NCI-H2227 (cell line): ENCODE measurements at regions not wholly inside any gene's neighbourhood (a gene's known extent, or its start where the extent isn't known, plus 50 kb on each side); places are given as distances from the start of the nearest gene placed in this dataset.
A peak's percentile ranks its signal among the peaks of the same experiment; 100 is the strongest.
"Not testable (repeated sequence)": the region's sequence is repeated elsewhere in the genome, so short reads cannot be mapped to it uniquely, and the experiment has no call there.

Source experiments
- DNase-seq: peaks from one replicate; lab custom pipeline; 2025; ENCODE audit not compliant: unreplicated experiment; lab: John Stamatoyannopoulos, UW

- no peak for DNase-seq
Observed at GRCh38 chr13:59064042-59064441, 1099.7 kb downstream of the DIAPH3 start.

DNA sequence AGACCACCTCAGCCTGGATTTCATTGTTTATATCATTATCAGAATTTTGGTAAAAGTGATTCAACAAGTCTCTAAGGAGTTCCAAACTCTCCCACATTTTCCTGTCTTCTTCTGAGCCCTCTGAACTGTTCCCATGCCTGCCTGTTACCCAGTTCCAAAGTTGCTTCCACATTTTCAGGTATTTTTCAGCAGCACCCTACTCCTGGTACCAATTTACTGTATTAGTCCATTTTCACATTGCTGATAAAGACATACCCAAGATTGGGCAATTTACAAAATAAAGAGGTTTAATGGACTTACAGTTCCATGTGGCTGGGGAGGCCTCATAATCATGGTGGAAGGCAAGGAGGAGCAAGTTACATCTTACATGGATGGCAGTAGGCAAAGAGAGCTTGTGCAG is 1087.3 kb downstream of the DIAPH3 start:
- not testable (repeated sequence) for DNase-seq

- no peak for DNase-seq
Observed at GRCh38 chr13:59086147-59086546, 1077.6 kb downstream of the DIAPH3 start.

- no peak for DNase-seq
Observed at GRCh38 chr13:59088716-59089115, 1075.0 kb downstream of the DIAPH3 start.

GRCh38 chr13:59094181-59094580 is 1069.5 kb downstream of the DIAPH3 start:
- no peak for DNase-seq

GRCh38 chr13:59099182-59099974 is 1064.3 kb downstream of the DIAPH3 start:
- no peak for DNase-seq

DNA sequence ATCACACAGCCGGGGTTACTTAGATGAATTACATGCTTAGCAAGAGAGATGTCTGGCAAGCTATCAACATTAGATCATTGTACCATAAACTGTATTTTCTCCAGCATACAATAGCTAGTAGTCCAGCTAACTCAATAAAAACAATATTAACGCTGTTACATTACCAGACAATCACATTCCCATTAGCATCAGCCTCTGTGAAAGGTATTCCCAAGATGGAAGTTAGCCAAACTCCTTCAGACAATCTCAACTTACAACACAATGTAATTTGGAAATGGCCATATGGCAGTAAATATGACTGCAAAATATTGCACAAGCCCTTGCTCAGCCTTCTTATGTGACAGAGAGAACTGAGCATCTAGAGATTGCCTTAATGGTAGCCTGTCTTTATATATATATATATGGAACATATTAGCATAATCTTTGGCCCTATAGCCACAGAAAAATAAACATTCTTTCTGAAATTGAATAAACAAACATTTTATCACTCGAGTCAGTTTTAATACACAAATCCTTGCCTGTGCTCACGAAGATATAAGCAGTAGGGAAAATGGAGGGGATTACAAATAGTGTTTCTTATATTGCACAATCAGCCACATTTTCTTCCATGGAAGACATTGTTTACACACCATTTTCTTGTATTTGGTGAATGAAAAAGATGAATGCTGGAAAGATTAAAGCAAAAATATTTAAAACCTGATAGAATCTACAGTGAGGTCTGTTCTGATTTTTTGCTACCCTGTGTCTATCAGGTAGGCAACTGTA is 1060.5 kb downstream of the DIAPH3 start:
- DNase-seq: no peak

GRCh38 chr13:59111751-59112171 is 1052.0 kb downstream of the DIAPH3 start:
- DNase-seq: peak; percentile 47

GRCh38 chr13:59112221-59112718 is 1051.5 kb downstream of the DIAPH3 start:
- peak; percentile 47 for DNase-seq

DNA sequence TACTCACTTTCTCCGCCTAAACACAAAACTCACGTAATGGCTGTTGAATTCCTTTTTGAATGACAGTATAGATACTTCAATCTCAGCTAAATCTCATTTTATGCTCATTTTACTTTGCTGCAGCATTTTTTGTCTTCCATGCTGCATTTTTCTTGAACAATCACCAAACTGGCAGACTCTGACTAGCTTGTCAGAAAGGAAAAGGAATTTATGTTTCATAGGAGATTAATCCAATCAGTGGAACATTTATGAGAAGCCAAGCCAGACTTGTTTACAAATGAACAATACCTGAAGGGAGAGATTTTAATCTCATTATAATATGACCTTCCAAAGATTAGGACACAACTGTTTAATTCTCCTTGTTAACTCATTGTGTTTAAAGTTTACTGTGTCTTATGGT is 1044.3 kb downstream of the DIAPH3 start:
- DNase-seq: no peak

DNA sequence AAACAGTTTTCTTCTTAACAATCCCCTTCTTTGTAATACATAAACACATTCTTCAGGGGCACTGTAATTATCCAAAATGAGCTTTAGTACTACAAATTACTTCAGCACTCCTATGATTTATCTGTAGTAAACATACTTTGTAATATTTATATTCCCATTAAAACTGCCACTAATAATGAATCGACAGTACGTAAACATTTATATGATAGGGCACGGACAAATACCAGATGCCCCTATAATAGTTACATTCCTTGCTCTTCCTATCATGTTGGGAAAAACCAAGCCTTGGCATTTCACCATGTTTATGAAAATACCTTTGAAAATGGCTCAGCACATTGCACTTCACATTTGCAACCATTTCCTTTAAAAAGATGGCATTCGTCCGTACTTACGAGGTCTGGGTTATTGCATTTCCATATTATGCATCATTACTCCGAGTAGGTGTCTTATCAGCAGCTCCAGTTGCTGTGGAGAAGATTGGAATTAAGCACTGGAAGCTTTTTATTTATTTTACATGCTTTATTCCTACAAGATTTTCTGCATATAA is 1043.4 kb downstream of the DIAPH3 start:
- no peak for DNase-seq

DNA sequence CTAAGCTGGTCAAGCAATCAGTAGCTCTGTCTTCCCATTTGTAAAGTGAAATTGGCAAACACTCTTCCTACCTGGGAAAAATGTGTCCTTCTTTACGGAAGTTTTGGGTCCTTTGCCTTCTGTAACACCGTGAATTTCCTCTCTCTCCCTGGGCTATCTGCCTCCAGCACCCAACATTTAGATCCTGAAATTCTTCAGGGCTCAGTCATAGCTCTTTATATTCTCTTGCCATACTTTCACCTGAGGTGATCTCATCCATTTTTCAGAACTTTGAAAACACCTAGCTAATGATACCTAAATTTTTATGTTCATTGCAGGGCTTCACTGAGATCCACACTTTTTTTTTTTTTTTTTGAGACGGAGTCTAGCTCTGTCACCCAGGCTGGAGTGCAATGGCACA is 1042.2 kb downstream of the DIAPH3 start:
- DNase-seq: no peak

- no peak for DNase-seq
Observed at GRCh38 chr13:59126474-59126873, 1037.3 kb downstream of the DIAPH3 start.

DNA sequence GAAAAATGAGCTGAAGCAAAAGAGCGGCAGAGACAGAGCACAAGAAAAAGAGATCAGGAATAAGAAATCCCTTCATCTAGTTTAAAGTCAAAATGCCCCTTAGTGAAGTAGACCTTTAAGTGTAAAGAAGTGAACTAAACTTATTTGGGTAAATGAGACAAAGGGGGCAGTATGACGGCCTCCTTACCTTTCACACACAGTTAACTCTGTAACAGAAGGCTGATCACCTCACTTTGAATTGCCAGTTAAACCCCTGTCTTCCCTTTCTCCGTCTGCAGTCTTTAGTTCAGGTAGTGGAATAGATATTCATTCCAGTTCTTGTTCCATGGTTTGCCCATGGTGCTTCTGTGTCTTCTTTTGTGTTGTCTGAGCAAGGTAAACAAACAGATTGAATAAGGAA is 1029.8 kb downstream of the DIAPH3 start:
- no peak for DNase-seq

GRCh38 chr13:59144700-59145099 is 1019.0 kb downstream of the DIAPH3 start:
- DNase-seq: no peak

DNA sequence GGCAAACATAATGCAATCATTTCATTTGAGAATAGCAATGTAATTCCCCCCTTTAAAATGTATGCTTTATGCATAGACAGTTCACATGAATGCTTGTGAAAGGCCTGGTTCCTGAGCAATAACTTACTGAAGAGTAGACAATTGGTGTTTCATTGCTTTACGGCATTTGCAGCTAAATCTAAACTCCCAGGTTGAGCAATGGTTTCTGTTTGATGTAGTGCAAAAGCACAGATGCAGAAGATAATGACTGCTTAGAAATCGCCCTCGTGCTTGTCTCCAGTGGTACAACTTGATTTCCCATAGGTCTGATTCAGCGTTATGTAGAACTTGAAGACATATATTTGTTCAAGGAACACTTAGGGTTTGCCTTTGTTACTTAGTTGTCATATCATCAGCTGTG is 1018.3 kb downstream of the DIAPH3 start:
- DNase-seq: no peak

DNA sequence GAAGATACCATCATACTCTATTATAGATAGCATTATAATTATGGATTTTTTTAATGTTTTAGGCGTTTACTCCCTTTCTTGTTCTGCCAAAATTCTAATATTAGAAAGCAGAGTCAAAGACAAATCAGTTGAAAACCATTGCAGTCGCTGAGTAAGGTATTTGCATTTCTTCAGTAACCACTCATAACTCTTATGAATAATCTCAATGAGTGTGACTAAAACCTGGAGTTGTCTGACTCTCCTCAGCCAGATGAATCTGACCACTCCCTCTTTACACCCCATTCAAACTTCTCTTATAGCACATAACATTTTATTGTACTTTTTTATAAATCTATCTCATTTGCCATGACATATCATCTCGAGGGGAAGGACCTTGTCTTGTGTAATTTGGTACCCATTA is 1006.5 kb downstream of the DIAPH3 start:
- DNase-seq: no peak

DNA sequence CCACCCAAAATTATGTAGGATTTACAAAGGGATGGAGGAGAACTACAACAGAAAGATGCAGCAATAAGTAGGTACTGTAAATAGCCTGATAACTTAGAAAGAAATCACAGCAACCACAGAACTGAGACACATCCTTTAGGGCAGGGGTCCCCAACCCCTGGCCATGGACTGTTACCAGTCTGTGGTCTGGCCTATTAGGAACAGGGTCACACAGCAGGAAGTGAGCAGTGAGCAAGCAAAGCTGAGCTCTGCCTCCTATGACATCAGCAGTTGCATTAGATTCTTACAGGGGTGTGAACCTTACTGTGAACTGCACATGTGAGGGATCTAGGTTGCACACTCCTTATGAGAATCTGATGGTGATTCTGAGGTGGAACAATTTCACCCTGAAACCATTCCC is 997.6 kb downstream of the DIAPH3 start:
- no peak for DNase-seq

GRCh38 chr13:59172076-59172475 is 991.7 kb downstream of the DIAPH3 start:
- DNase-seq: no peak

DNA sequence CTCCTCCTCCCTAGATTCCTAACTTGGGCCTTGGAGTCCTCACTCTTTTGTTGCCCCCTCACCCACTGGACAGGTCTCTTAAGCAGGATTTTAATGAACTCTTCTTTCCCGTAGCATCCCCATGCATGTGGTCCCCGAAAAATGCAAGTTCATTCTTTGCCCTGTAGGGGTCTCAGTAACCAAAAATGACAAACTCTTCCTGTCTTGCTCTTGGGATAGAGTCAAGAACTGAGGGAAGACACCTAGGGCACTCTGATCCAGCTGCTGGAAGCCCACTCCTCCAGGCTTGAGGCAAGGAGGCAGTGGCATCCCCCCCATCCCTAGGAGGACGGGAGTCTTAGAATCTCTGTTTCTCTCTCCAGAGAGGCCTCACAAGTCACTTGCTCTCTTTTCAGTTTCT is 987.0 kb downstream of the DIAPH3 start:
- no peak for DNase-seq

DNA sequence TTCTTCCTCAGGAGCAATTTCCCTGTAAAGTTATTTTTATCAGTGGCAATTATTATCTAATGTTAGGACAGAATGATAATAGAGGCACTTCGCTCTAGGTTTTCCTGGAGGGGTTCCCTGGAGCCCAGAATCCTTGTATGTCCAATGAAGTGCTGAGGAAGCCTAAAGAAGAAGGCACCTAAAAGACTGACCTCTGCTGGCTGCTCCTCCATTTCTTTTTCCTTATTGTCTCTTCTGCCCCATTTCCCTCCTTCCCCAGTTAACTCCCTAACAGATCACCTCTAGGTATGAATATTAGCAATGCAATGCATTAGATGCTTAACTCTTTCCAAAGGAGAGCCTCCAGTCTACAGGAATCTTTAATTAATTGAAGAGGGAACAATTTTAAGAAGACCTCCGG is 985.4 kb downstream of the DIAPH3 start:
- DNase-seq: no peak

- DNase-seq: peak; percentile 54
Observed at GRCh38 chr13:59182241-59182640, 981.5 kb downstream of the DIAPH3 start.
